ENCODE measurements at regions not wholly inside any gene's neighbourhood (a gene's known extent, or its start where the extent isn't known, plus 50 kb on each side); places are given as distances from the start of the nearest gene placed in this dataset.

- Histone ChIP-seq H3K9me3 (ENCODE audit: low read depth, low read length) (no peaks in the 10 kb centered on the region), H3K36me3 (ENCODE audit: insufficient read depth, low read length) (no peaks in the 10 kb centered on the region), H3K27ac (no peak overlapping the region), H3K4me3 (no peak overlapping the region), H3K9ac (ENCODE audit: insufficient read length) (no peak overlapping the region)
- no peak for DNase-seq (ENCODE audit: low read depth, low spot score)
- TF ChIP-seq EZH2 (IDR thresholded peaks at IDR 0.05) (no peak), POLR2AphosphoS5 (IDR thresholded peaks at IDR 0.05; ENCODE audit: borderline replicate concordance, low read depth, low read length) (no peak), FOXP2 (optimal IDR thresholded peaks at IDR 0.05; ENCODE audit: control extremely low read depth, extremely low read length, insufficient read depth) (no peak)
These were observed 1152.0 kb upstream of the CDH8 start for GRCh38 chr16:63188086-63188771.

GRCh38 chr16:63187638-63188037 is 1151.4 kb upstream of the CDH8 start:
- no peaks in the 10 kb centered on the region for H3K36me3 ChIP-seq (ENCODE audit: insufficient read depth, low read length)
- no peak overlapping the region for H3K4me3 ChIP-seq
- no peak for DNase-seq (ENCODE audit: low read depth, low spot score)
- H3K27ac ChIP-seq: no peak overlapping the region
- H3K9me3 ChIP-seq (ENCODE audit: low read depth, low read length): no peaks in the 10 kb centered on the region
- no peak for TF ChIP-seq FOXP2 (optimal IDR thresholded peaks at IDR 0.05; ENCODE audit: control extremely low read depth, extremely low read length, insufficient read depth)
- TF ChIP-seq EZH2 (IDR thresholded peaks at IDR 0.05): no peak
- no peak for TF ChIP-seq POLR2AphosphoS5 (IDR thresholded peaks at IDR 0.05; ENCODE audit: borderline replicate concordance, low read depth, low read length)
- H3K9ac ChIP-seq (ENCODE audit: insufficient read length): no peak overlapping the region

- Histone ChIP-seq H3K4me3 (no peak overlapping the region), H3K36me3 (ENCODE audit: insufficient read depth, low read length) (no peaks in the 10 kb centered on the region), H3K27ac (no peak overlapping the region), H3K9me3 (ENCODE audit: low read depth, low read length) (no peaks in the 10 kb centered on the region), H3K9ac (ENCODE audit: insufficient read length) (no peak overlapping the region)
- no peak for TF ChIP-seq EZH2 (IDR thresholded peaks at IDR 0.05)
- no peak for DNase-seq (ENCODE audit: low read depth, low spot score)
These were observed 1149.1 kb upstream of the CDH8 start for GRCh38 chr16:63185235-63185780.

- DNase-seq (ENCODE audit: low read depth, low spot score): no peak
- no peak overlapping the region for H3K4me3 ChIP-seq
- no peak overlapping the region for H3K9ac ChIP-seq (ENCODE audit: insufficient read length)
- no peak overlapping the region for H3K27ac ChIP-seq
- TF ChIP-seq FOXP2 (optimal IDR thresholded peaks at IDR 0.05; ENCODE audit: control extremely low read depth, extremely low read length, insufficient read depth) (no peak), EZH2 (IDR thresholded peaks at IDR 0.05) (no peak), POLR2AphosphoS5 (IDR thresholded peaks at IDR 0.05; ENCODE audit: borderline replicate concordance, low read depth, low read length) (no peak)
- H3K36me3 ChIP-seq (ENCODE audit: insufficient read depth, low read length): no peaks in the 10 kb centered on the region
- H3K9me3 ChIP-seq (ENCODE audit: low read depth, low read length): no peaks in the 10 kb centered on the region
These were observed 1147.5 kb upstream of the CDH8 start for GRCh38 chr16:63183743-63184142.

- no peaks in the 10 kb centered on the region for H3K9me3 ChIP-seq (ENCODE audit: low read depth, low read length)
These were observed 1139.1 kb upstream of the CDH8 start for GRCh38 chr16:63175313-63175712.

GRCh38 chr16:63174801-63175200 is 1138.6 kb upstream of the CDH8 start:
- H3K4me3 ChIP-seq: no peak overlapping the region
- H3K27ac ChIP-seq: no peak overlapping the region
- H3K36me3 ChIP-seq (ENCODE audit: insufficient read depth, low read length): no peaks in the 10 kb centered on the region
- TF ChIP-seq POLR2AphosphoS5 (IDR thresholded peaks at IDR 0.05; ENCODE audit: borderline replicate concordance, low read depth, low read length) (no peak), FOXP2 (optimal IDR thresholded peaks at IDR 0.05; ENCODE audit: control extremely low read depth, extremely low read length, insufficient read depth) (no peak), EZH2 (IDR thresholded peaks at IDR 0.05) (no peak)
- no peak for DNase-seq (ENCODE audit: low read depth, low spot score)
- no peaks in the 10 kb centered on the region for H3K9me3 ChIP-seq (ENCODE audit: low read depth, low read length)
- no peak overlapping the region for H3K9ac ChIP-seq (ENCODE audit: insufficient read length)

More at GRCh38 chr16:63175313-63175712, 1139.1 kb upstream of the CDH8 start:
- no peak overlapping the region for H3K4me3 ChIP-seq
- H3K27ac ChIP-seq: no peak overlapping the region
- no peak for TF ChIP-seq FOXP2 (optimal IDR thresholded peaks at IDR 0.05; ENCODE audit: control extremely low read depth, extremely low read length, insufficient read depth)
- no peak for TF ChIP-seq POLR2AphosphoS5 (IDR thresholded peaks at IDR 0.05; ENCODE audit: borderline replicate concordance, low read depth, low read length)
- TF ChIP-seq EZH2 (IDR thresholded peaks at IDR 0.05): no peak
- no peak overlapping the region for H3K9ac ChIP-seq (ENCODE audit: insufficient read length)
- no peaks in the 10 kb centered on the region for H3K36me3 ChIP-seq (ENCODE audit: insufficient read depth, low read length)
- DNase-seq (ENCODE audit: low read depth, low spot score): no peak

GRCh38 chr16:63171545-63171944 is 1135.3 kb upstream of the CDH8 start:
- TF ChIP-seq EZH2 (IDR thresholded peaks at IDR 0.05) (no peak), POLR2AphosphoS5 (IDR thresholded peaks at IDR 0.05; ENCODE audit: borderline replicate concordance, low read depth, low read length) (no peak), FOXP2 (optimal IDR thresholded peaks at IDR 0.05; ENCODE audit: control extremely low read depth, extremely low read length, insufficient read depth) (no peak)
- Histone ChIP-seq H3K27ac (no peak overlapping the region), H3K4me3 (no peak overlapping the region), H3K9me3 (ENCODE audit: low read depth, low read length) (no peaks in the 10 kb centered on the region), H3K36me3 (ENCODE audit: insufficient read depth, low read length) (no peaks in the 10 kb centered on the region), H3K9ac (ENCODE audit: insufficient read length) (no peak overlapping the region)
- no peak for DNase-seq (ENCODE audit: low read depth, low spot score)

GRCh38 chr16:63169100-63169499 is 1132.9 kb upstream of the CDH8 start:
- H3K9me3 ChIP-seq (ENCODE audit: low read depth, low read length): no peaks in the 10 kb centered on the region
- H3K27ac ChIP-seq: no peak overlapping the region
- no peak overlapping the region for H3K4me3 ChIP-seq
- TF ChIP-seq EZH2 (IDR thresholded peaks at IDR 0.05): no peak
- TF ChIP-seq POLR2AphosphoS5 (IDR thresholded peaks at IDR 0.05; ENCODE audit: borderline replicate concordance, low read depth, low read length): no peak
- TF ChIP-seq FOXP2 (optimal IDR thresholded peaks at IDR 0.05; ENCODE audit: control extremely low read depth, extremely low read length, insufficient read depth): no peak
- no peaks in the 10 kb centered on the region for H3K36me3 ChIP-seq (ENCODE audit: insufficient read depth, low read length)
- no peak overlapping the region for H3K9ac ChIP-seq (ENCODE audit: insufficient read length)
- DNase-seq (ENCODE audit: low read depth, low spot score): no peak

GRCh38 chr16:63157818-63158217 is 1121.6 kb upstream of the CDH8 start:
- Histone ChIP-seq H3K36me3 (ENCODE audit: insufficient read depth, low read length) (no peaks in the 10 kb centered on the region), H3K4me3 (no peak overlapping the region), H3K27ac (no peak overlapping the region), H3K9ac (ENCODE audit: insufficient read length) (no peak overlapping the region), H3K9me3 (ENCODE audit: low read depth, low read length) (no peaks in the 10 kb centered on the region)
- TF ChIP-seq FOXP2 (optimal IDR thresholded peaks at IDR 0.05; ENCODE audit: control extremely low read depth, extremely low read length, insufficient read depth) (no peak), POLR2AphosphoS5 (IDR thresholded peaks at IDR 0.05; ENCODE audit: borderline replicate concordance, low read depth, low read length) (no peak), EZH2 (IDR thresholded peaks at IDR 0.05) (no peak)
- DNase-seq (ENCODE audit: low read depth, low spot score): no peak

All from SK-N-MC (cell line).